GM12875 (cell line): ENCODE measurements at regions not wholly inside any gene's neighbourhood (a gene's known extent, or its start where the extent isn't known, plus 50 kb on each side); places are given as distances from the start of the nearest gene placed in this dataset.
"Not testable (repeated sequence)": the region's sequence is repeated elsewhere in the genome, so short reads cannot be mapped to it uniquely, and the experiment has no call there.

ENCODE experiments used
- H3K4me3 ChIP-seq: one replicate; pipeline ENCODE4 v1.5.1; 2011; ENCODE audit warnings: low read depth, low read length, control low read depth
- TF ChIP-seq, protein P1 (sequence below): IDR thresholded peaks from 2 replicates; pipeline ENCODE4 v1.5.1; 2011; ENCODE audit warnings: low read depth, mild to moderate bottlenecking, control low read depth, inconsistent platforms, low read length, moderate library complexity, borderline replicate concordance; ENCODE audit not compliant: insufficient read depth

DNA sequence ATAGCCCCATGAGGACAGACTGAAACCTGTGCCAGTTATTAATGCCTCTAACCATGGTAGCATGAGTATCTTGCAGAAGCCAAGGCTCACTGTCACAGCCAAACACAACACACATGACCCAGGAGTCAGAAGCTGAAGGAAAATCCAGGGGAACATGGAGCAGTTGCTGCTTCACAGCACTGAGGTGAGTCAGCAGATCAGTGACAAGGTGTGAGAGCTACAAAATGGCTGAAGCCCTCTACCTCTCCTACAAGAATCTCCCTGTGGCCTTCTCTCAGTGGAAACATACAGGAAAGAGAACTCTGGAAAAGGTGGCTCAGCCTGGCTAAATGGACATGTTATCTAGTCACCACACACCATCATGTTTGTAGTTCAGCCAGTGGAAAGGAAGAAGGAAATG, 93.5 kb downstream of the NAB1 start:
- H3K4me3 ChIP-seq, result no peak overlapping the region
- TF ChIP-seq, protein P1, sequence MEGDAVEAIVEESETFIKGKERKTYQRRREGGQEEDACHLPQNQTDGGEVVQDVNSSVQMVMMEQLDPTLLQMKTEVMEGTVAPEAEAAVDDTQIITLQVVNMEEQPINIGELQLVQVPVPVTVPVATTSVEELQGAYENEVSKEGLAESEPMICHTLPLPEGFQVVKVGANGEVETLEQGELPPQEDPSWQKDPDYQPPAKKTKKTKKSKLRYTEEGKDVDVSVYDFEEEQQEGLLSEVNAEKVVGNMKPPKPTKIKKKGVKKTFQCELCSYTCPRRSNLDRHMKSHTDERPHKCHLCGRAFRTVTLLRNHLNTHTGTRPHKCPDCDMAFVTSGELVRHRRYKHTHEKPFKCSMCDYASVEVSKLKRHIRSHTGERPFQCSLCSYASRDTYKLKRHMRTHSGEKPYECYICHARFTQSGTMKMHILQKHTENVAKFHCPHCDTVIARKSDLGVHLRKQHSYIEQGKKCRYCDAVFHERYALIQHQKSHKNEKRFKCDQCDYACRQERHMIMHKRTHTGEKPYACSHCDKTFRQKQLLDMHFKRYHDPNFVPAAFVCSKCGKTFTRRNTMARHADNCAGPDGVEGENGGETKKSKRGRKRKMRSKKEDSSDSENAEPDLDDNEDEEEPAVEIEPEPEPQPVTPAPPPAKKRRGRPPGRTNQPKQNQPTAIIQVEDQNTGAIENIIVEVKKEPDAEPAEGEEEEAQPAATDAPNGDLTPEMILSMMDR, result no peak

DNA sequence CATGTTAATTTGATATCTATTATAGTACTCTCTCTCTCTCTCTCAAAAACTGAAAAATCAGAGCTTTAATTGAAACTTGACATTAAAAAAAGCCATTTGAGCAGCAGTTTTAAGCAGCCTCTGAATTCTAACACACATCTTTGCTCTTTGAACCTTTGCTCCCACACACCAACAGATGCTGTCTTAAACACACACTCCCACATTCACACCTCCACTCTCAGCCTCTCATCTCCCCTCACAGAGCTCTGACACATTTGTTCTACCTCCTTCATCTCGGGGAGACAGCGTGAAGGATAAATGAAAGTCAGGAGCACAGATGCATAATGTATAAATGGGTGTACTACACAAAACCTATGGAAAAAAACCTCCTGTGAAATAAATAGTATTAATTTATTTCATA, 95.2 kb downstream of the NAB1 start:
- TF ChIP-seq, protein P1, result no peak
- H3K4me3 ChIP-seq, result no peak overlapping the region

DNA sequence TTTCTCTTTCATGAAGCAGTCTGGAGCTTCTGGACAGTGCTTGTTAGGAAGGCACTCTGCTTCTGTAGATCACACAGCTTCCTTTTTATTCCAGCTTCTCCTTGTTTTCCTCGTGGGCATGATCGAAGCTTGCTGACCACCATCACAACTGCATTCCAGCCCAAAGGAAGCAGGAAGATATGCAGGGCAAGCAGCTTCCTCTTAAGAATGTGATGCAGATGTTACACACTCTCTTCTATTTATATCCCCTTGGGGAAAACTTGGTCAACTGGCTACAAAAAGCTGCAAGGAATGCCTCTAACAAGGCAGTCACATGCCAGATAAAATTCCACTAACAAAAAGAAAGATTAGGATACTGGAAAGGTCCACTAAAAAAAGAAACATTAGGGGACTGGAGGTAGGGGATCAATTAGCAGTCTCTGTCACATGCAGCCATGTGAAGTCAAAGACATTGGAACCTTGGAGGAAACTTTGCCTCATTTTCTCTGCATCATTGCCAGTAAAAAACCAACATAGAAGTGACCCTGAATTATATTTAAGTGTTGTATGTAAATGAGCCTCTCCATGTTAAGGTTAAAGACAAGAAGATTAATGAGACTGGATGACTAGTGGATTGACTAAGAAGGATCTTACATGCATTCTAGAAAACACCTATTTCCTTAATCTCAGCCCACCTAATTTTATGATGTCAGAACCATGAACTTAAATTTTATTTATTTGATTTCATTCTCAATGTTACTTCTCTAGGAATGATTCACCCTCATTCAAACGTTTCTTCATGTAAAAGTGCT, 98.3 kb downstream of the NAB1 start:
- TF ChIP-seq, protein P1, result no peak
- no peak overlapping the region for H3K4me3 ChIP-seq

GRCh38 chr2:190748966-190749365, 100.1 kb downstream of the NAB1 start:
- H3K4me3 ChIP-seq, result no peak overlapping the region
- TF ChIP-seq, protein P1, result no peak

GRCh38 chr2:190755772-190756415, 107.0 kb downstream of the NAB1 start:
- H3K4me3 ChIP-seq, result no peak overlapping the region
- TF ChIP-seq, protein P1, result no peak

GRCh38 chr2:190759749-190760213, 110.9 kb downstream of the NAB1 start:
- H3K4me3 ChIP-seq, result no peak overlapping the region
- TF ChIP-seq, protein P1, result no peak

- H3K4me3 ChIP-seq, result not testable (repeated sequence)
Observed at GRCh38 chr2:190760353-190761150, 111.7 kb downstream of the NAB1 start.

- not testable (repeated sequence) for H3K4me3 ChIP-seq
Observed at GRCh38 chr2:190761216-190761615, 112.3 kb downstream of the NAB1 start.
